Astrocyte of the cerebellum (primary cell): ENCODE measurements at regions not wholly inside any gene's neighbourhood (a gene's known extent, or its start where the extent isn't known, plus 50 kb on each side); places are given as distances from the start of the nearest gene placed in this dataset.

Source experiments
- DNase-seq: peaks from one replicate; pipeline ENCODE4 v3.0.0-alpha.2; 2011; ENCODE audit warnings: low read depth
- H3K4me3 ChIP-seq: 2 replicates; pipeline ENCODE4 v1.5.1; 2011; ENCODE audit warnings: mild to moderate bottlenecking, low read depth, low read length, moderate library complexity
- CTCF ChIP-seq: IDR thresholded peaks from 2 replicates; pipeline ENCODE4 v1.5.1; 2012; ENCODE audit warnings: low read length, low read depth, moderate library complexity, mild to moderate bottlenecking; ENCODE audit errors: missing control alignments
- in situ Hi-C: cut with HindIII; loops from 2 replicates; pipeline ENCODE4 v1.10.0; 2017; ENCODE audit warnings: low sequenced_read_pairs

DNA sequence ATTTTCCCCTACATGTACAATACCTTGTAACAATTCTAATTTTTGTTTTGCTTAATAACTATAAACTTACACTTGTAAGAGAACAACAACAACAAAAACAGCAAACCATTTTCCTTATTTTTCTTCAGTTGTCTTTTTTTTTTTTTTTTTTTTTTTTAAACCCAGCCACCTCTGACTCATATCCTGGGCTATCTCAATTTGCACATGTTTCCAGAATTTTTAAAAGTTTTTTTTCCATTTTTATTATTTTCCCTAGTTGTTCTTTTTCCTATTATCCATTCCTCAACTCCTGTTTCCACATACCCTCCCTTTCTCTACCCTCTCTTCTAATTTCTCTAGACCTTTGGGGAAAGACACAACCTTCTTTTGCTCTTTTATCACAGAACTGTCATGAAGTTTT lies 112.5 kb downstream of the EFEMP1 start:
- no peak for TF ChIP-seq CTCF
- no peak overlapping the region for H3K4me3 ChIP-seq
- DNase-seq = no peak
- in situ Hi-C loops = no loop called here

DNA sequence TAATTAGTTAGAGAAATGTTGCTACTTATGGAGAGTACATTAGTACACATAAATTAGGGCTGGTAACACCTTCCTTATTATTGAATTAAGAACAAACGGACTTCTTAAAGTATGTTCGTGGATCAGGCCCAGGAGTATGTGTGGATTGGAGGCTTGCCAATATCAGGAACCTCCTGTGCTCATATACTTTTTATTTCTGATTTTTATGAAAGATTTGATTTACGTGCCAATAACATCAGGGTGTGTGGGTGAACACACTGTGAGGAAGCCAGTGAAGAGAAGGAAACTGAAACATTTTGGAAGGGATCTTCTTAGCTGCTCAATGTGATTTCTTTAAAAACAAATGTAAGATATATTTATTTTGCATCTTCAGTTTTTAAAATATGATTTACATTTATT lies 113.0 kb downstream of the EFEMP1 start:
- DNase-seq = no peak
- no peak overlapping the region for H3K4me3 ChIP-seq
- in situ Hi-C loops = no loop called here
- TF ChIP-seq CTCF = no peak

DNA sequence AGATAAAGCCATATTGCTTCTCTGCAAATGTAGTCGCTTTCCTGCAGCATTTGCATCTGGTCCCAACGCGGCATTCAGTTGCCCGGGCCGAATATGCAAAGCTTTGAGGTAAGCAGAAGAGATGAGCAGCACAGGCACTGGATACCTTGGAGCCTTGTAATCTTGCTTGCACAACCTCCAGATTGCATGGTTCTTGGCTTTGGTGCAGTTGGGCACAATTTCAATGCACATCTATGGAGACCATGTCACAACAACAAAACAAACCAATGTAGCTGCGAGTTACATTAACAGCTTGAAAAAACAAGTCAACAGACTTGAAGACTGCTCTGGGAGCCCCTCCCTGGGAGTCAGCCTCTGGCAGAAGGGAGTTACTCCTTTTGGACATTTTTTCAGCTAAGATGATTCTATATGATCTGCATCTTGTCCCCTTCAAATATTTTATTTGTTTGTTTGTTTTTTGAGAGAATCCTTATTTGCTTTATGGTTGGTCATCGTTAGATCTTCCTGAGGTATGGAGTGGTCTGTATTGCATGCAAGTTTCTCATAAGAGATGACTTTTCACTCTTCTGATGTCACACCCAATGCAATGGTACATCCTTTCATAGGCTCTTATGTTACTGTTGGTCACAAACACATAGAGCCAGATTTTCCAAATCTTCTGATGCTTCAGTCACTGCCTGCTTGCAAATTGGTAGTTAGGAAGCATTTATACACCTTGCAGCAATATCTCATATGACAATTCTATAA lies 113.5 kb downstream of the EFEMP1 start:
- no peak for TF ChIP-seq CTCF
- in situ Hi-C loops = no loop called here
- no peak overlapping the region for H3K4me3 ChIP-seq
- no peak for DNase-seq

GRCh38 chr2:55807900-55808299 lies 114.3 kb upstream of the PNPT1 start:
- no peak overlapping the region for H3K4me3 ChIP-seq
- in situ Hi-C loops = no loop called here
- DNase-seq = no peak
- TF ChIP-seq CTCF = no peak

DNA sequence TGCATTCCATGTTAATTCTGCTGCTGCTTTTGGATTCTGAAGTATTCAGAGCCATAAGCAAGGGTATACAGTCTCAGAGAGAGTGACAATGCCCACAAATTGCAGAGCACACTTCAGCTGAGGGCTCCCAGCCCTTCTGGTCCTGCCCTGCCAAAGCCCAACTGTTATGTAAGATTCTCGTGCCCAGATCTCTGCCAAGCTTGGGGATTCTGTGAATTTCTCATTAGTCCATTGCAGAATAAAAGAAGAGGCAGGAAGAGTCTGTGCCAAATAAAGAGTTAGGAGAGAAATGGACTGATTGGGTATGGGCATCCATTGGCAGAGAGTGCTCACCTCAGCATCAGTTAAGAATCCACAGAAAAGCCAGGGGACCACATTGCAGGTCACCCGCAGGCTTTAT lies 112.0 kb upstream of the PNPT1 start:
- in situ Hi-C loops = no loop called here
- no peak for TF ChIP-seq CTCF

DNA sequence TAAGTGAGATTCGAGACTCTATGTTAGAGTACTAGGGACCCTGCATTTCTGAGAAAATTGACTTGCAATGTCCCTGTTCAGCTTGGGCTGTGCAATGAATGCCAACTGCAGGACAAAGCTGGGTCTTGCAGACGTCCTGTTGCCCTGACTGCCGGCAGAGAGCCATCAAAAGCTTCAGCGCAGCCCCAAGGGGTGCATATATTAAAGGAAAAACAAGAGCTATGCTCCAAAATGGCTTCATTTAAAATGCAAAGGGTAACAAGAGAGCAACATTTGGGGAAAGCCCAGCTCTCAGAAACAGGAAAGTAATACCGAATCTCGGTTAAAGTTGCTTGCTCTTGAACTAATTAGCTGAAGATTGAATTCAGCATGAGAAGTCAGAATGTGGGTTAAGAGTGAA lies 110.9 kb upstream of the PNPT1 start:
- H3K4me3 ChIP-seq = no peak overlapping the region
- no peak for DNase-seq
- in situ Hi-C loops = no loop called here
- TF ChIP-seq CTCF = no peak

More for the DNA sequence above, 112.0 kb upstream of the PNPT1 start:
- no peak for DNase-seq
- H3K4me3 ChIP-seq = no peak overlapping the region

- in situ Hi-C loops = no loop called here
- no peak for TF ChIP-seq CTCF
- DNase-seq = no peak
- no peak overlapping the region for H3K4me3 ChIP-seq
Observed at GRCh38 chr2:55802067-55802466, 108.4 kb upstream of the PNPT1 start.
